ENCODE measurements at regions not wholly inside any gene's neighbourhood (a gene's known extent, or its start where the extent isn't known, plus 50 kb on each side); places are given as distances from the start of the nearest gene placed in this dataset.

DNA sequence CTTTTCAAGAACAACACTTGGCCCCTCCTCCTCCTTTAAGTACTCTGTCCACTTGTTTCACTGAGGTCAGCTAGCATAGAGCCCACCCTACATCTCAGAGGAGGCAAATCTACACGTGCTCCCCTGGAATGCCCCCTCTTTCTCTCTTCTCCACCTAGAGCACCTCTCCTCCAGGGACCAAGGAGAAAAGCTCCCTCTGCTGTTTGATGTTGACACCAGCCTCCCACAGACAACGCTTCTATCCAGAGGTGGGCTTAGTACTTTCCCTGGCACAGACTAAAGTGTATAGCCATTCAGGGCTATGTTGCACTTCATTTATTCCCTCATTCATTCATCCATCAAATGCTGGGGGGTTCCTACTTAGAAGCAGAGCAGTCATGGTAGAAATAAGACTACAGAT, 68.2 kb upstream of the TAF1L start:
- TF ChIP-seq, protein P1, sequence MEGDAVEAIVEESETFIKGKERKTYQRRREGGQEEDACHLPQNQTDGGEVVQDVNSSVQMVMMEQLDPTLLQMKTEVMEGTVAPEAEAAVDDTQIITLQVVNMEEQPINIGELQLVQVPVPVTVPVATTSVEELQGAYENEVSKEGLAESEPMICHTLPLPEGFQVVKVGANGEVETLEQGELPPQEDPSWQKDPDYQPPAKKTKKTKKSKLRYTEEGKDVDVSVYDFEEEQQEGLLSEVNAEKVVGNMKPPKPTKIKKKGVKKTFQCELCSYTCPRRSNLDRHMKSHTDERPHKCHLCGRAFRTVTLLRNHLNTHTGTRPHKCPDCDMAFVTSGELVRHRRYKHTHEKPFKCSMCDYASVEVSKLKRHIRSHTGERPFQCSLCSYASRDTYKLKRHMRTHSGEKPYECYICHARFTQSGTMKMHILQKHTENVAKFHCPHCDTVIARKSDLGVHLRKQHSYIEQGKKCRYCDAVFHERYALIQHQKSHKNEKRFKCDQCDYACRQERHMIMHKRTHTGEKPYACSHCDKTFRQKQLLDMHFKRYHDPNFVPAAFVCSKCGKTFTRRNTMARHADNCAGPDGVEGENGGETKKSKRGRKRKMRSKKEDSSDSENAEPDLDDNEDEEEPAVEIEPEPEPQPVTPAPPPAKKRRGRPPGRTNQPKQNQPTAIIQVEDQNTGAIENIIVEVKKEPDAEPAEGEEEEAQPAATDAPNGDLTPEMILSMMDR (tag by site-specific recombination; IDR thresholded peaks at IDR 0.05) = no peak
- TF ChIP-seq ZNF701 (tag by site-specific recombination; IDR thresholded peaks at IDR 0.05) = no peak
- TF ChIP-seq SCRT2 (tag by site-specific recombination; IDR thresholded peaks at IDR 0.05) = no peak
- TF ChIP-seq ZNF830 (tag by site-specific recombination; IDR thresholded peaks at IDR 0.05; ENCODE audit: low read depth) = no peak
- TF ChIP-seq, protein P2, sequence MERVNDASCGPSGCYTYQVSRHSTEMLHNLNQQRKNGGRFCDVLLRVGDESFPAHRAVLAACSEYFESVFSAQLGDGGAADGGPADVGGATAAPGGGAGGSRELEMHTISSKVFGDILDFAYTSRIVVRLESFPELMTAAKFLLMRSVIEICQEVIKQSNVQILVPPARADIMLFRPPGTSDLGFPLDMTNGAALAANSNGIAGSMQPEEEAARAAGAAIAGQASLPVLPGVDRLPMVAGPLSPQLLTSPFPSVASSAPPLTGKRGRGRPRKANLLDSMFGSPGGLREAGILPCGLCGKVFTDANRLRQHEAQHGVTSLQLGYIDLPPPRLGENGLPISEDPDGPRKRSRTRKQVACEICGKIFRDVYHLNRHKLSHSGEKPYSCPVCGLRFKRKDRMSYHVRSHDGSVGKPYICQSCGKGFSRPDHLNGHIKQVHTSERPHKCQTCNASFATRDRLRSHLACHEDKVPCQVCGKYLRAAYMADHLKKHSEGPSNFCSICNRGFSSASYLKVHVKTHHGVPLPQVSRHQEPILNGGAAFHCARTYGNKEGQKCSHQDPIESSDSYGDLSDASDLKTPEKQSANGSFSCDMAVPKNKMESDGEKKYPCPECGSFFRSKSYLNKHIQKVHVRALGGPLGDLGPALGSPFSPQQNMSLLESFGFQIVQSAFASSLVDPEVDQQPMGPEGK (tag by site-specific recombination; IDR thresholded peaks at IDR 0.05) = no peak
- no peak for TF ChIP-seq SETDB1 (IDR thresholded peaks at IDR 0.05; ENCODE audit: insufficient read length, low read length)

Data from HEK293 (cell line).